ENCODE measurements at regions not wholly inside any gene's neighbourhood (a gene's known extent, or its start where the extent isn't known, plus 50 kb on each side); places are given as distances from the start of the nearest gene placed in this dataset.

- peak; percentile 8 for DNase-seq
Observed at GRCh38 chr12:15033029-15033428, 60.2 kb downstream of the PDE6H start.

GRCh38 chr12:15033641-15034040 lies 60.8 kb downstream of the PDE6H start:
- DNase-seq, result no peak

- DNase-seq, result no peak
Observed at GRCh38 chr12:15035185-15035584, 62.3 kb downstream of the PDE6H start.

- no peak for DNase-seq
Observed at GRCh38 chr12:15037091-15037687, 64.3 kb downstream of the PDE6H start.

- no peak for DNase-seq
Observed at GRCh38 chr12:15038137-15038536, 65.3 kb downstream of the PDE6H start.

GRCh38 chr12:15044471-15044870 lies 71.6 kb downstream of the PDE6H start:
- DNase-seq, result no peak

GRCh38 chr12:15045451-15045850 lies 72.6 kb downstream of the PDE6H start:
- no peak for DNase-seq

- DNase-seq, result no peak
Observed at GRCh38 chr12:15047611-15048010, 74.8 kb downstream of the PDE6H start.

GRCh38 chr12:15049461-15050153 lies 76.8 kb downstream of the PDE6H start:
- no peak for DNase-seq

- DNase-seq, result no peak
Observed at GRCh38 chr12:15050659-15051058, 77.8 kb downstream of the PDE6H start.

- DNase-seq, result no peak
Observed at GRCh38 chr12:15052691-15053090, 79.8 kb downstream of the PDE6H start.

GRCh38 chr12:15056218-15056617 lies 83.4 kb downstream of the PDE6H start:
- DNase-seq, result no peak

All from NCI-H1417 treated with DMSO at 0.1 percent for 48 hours (cell line).